HUDEP-2 (cell line): ENCODE measurements at regions not wholly inside any gene's neighbourhood (a gene's known extent, or its start where the extent isn't known, plus 50 kb on each side); places are given as distances from the start of the nearest gene placed in this dataset.

Experiments used
- DNase-seq, 76 experiments: peaks; one replicate each; lab custom pipeline; 2025; ENCODE audit not compliant: unreplicated experiment in 76 of 76; lab: John Stamatoyannopoulos, UW

- no peak for DNase-seq
Measured at GRCh38 chr2:41892476-41892875, 155.3 kb upstream of the PKDCC start.

GRCh38 chr2:41894563-41895333, 153.1 kb upstream of the PKDCC start:
- DNase-seq = no peak

- no peak for DNase-seq
Measured at GRCh38 chr2:41895334-41895664, 152.5 kb upstream of the PKDCC start.

- no peak for DNase-seq
Measured at GRCh38 chr2:41896186-41896846, 151.5 kb upstream of the PKDCC start.

GRCh38 chr2:41899189-41899588, 148.6 kb upstream of the PKDCC start:
- no peak for DNase-seq

GRCh38 chr2:41900101-41900577, 147.7 kb upstream of the PKDCC start:
- no peak for DNase-seq

- no peak for DNase-seq
Measured at GRCh38 chr2:41902897-41903296, 144.9 kb upstream of the PKDCC start.

- no peak for DNase-seq
Measured at GRCh38 chr2:41903474-41904135, 144.2 kb upstream of the PKDCC start.

- no peak for DNase-seq
Measured at GRCh38 chr2:41904459-41904858, 143.4 kb upstream of the PKDCC start.

GRCh38 chr2:41905597-41906337, 142.1 kb upstream of the PKDCC start:
- DNase-seq = no peak

- no peak for DNase-seq
Measured at GRCh38 chr2:41906338-41906725, 141.5 kb upstream of the PKDCC start.

GRCh38 chr2:41907141-41907540, 140.7 kb upstream of the PKDCC start:
- DNase-seq = no peak

- DNase-seq = no peak
Measured at GRCh38 chr2:41907771-41908207, 140.0 kb upstream of the PKDCC start.

GRCh38 chr2:41908349-41908748, 139.5 kb upstream of the PKDCC start:
- DNase-seq = no peak

- DNase-seq = no peak
Measured at GRCh38 chr2:41909584-41909983, 138.2 kb upstream of the PKDCC start.

- no peak for DNase-seq
Measured at GRCh38 chr2:41910126-41910525, 137.7 kb upstream of the PKDCC start.

- no peak for DNase-seq
Measured at GRCh38 chr2:41911033-41911432, 136.8 kb upstream of the PKDCC start.

GRCh38 chr2:41912337-41912736, 135.5 kb upstream of the PKDCC start:
- no peak for DNase-seq

- DNase-seq = no peak
Measured at GRCh38 chr2:41912776-41913175, 135.0 kb upstream of the PKDCC start.

- DNase-seq = no peak
Measured at GRCh38 chr2:41913311-41913710, 134.5 kb upstream of the PKDCC start.
